ENCODE measurements at regions not wholly inside any gene's neighbourhood (a gene's known extent, or its start where the extent isn't known, plus 50 kb on each side); places are given as distances from the start of the nearest gene placed in this dataset.

GRCh38 chr7:16046041-16046440 is 359.6 kb upstream of the MEOX2 start:
- TF ChIP-seq CTCF (IDR thresholded peaks at IDR 0.05) (no peak), POLR2A (IDR thresholded peaks at IDR 0.05) (no peak)

All from thyroid gland (tissue), 4 donors.